ENCODE measurements at regions not wholly inside any gene's neighbourhood (a gene's known extent, or its start where the extent isn't known, plus 50 kb on each side); places are given as distances from the start of the nearest gene placed in this dataset.
A peak's percentile ranks its signal among the peaks of the same experiment; 100 is the strongest.
"Not testable (repeated sequence)": the region's sequence is repeated elsewhere in the genome, so short reads cannot be mapped to it uniquely, and the experiment has no call there.

DNA sequence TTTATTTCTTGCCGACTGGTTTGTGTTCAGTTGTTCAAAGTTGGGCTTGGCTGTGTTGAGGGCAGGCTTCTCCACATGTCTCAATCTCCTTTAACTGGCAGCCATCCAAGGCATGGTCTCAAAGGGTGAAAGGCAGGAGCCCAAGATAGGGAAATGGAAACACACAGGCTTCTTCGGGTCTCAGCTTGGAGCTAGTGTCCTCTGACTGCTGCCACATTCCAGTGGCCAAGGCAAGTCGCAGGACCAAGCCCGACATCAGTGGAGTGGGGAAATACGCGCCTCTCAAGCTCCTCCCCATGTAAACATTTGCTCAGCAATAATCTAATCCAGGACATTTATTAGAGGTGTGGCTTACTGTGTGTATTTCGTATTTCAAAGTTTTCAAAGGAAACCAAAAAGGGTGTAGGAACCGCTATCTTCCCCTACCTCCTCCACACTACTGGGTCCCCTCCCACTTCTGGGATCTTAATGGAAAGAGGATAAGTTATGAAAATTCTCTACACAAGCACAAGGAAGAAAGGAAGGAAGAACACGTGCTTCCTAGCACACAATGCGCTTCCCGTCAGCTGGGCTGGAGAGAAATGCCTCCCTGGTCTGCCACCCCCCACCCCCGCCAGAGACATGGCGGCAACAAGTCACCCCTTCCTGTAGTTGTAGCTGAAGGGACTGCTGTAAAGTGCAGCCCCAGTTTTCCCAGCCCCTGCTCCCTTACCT is 181.7 kb downstream of the FAM43A start:
- no peak for DNase-seq

DNA sequence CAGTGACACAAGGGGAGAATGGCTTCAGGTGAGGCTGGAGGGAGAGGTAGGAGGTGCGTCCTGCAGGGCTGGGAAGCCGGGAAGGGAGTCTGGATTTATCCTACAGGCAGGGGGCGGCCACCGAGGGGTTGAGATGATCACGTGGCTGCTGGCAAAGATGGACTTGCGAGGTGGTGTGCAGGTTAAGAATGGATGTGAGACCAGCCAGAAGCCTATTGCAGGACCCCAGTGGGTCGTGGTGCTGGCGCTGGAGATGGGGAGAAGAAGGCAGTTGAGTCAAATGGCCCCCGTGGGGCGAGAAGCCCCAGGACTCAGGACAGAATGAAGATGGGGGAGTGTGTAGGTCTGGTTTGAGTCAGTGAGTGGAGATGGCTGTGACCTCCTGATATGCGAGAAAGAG is 183.1 kb downstream of the FAM43A start:
- no peak for DNase-seq

DNA sequence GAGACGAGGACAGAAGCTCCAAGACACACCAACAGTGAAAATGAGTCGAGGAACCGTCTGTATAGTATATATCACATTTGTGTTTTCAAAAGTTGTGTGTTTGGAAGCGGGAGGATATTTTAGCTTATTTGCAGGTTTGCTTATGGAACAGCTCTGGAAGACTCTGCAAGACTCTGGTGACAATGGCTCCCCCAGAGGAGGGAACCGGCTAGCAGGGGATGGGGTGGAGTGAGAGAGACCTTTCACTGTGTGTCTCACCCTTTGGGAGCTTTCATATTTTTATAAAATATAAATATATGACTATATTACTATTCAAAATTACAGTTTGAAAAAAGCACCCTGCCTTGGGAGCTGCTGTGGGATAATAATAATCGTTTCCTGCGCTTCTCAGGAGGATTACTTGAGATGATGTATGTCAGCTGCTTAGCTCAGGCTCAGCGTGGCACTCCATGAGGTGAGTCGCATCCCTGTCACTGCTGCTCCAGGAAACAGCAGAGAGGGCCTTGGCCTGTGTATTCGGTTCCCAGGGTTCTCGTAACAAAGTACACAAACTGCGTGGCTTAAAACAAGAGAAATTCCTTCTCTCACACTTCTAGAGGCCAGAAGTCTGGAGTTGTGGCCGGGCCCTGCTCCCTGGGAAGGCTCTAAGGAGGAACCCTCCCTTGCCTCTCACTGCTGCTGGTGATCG is 183.9 kb downstream of the FAM43A start:
- no peak for DNase-seq

DNA sequence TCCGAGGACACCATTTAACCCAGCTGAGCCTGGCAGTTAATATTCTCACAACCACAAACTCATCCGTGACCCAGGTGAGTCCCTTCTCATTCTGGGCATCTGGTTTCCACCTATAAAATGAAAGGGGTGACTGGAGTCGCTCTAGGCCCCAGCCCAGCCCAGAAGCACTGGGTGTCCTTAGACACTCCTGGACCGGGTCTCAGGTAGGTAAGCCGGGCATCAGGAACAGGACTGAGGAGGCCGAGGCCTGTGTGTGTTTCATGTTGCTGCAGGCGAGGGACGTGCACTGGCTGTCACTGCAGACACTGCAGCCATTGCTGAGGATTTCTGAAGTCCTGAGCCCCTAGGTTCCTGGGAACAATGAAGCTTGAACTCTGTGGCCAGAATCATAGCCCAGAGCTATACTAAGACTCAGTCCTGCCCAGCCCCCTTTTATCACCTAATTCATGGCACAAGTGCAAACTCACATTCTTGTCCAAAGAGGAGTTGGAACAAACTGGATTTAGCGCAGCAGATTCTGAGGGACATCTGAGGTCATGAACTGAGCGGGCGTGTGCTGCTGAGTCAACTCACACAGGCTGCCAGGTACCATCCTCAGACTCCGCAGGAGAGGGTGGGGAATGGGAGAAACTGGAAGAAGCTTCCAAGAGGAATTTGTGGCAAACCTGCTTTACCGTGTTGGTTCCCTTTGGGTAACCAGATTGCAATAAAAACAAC is 184.9 kb downstream of the FAM43A start:
- no peak for DNase-seq

DNA sequence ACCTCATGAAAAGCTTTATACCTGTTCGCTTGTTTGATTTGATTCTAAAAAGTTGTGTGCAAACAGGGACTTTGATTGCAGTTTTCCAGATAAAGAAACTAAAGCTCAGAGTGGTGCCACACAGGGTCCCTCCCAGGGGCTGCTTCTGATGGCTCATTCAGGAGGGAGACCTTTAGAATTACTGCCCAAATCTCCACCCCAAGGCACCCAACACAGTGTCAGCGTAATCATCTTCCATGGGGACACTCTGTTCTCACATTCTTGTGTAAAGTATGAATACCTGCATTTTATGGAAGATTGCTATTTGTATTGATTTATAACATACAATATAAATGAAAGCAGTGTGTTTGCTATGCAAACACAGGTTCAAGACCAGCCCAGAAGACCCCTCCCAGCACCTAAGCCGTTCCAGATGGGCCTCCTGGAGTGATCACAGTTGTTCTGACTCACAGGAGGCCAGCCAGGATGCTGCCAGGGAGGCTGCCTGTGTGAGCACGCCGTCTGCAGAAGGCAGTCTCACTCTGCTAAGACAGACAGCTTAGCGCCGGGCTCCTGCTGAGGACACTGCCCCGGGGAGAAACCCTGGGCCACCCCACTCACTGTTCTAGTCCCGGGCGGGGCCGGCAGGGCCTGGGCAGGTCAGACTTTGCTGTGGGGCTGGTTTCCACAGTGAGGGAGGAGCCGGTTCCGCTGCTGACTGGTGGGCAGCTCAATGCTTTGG is 185.6 kb downstream of the FAM43A start:
- peak; percentile 37 for DNase-seq

DNA sequence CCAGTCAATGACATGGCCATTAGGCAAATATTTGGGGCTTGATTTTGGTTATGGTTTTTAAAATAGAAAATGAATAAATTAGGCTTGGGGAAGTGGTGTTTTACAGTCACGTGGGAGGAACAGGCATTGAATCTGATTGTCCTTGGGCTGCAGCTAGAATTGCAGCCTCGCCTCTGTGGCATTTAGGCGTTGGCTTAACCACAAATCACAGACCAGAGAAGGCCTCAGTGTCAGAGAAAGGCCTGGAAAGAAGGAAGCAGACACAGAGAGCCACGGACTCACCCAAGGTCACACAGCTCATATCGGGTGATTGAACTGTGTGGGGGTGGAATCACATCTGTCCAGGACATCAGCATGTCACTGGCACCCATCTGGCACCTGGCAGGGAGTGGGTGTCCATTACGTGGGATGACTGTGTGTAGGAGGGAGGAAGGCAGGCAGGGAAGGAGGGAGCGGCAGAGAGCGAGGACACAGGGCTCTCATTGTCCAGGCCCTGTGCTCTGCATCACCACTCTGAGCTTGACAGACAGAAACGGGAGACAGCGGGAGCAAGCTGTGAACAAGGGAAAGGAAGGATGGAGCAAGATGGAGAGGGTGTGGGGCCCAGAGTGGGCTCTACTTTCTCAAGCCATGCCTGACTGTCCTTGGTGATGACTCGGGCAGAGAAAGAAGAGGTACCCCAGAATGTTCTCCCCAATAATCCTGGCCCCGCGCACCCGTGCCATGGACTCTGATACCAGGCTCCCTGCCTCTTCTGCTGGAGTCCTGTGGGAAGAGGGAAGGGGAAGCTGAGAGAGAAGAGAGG is 186.4 kb downstream of the FAM43A start:
- DNase-seq, result no peak

DNA sequence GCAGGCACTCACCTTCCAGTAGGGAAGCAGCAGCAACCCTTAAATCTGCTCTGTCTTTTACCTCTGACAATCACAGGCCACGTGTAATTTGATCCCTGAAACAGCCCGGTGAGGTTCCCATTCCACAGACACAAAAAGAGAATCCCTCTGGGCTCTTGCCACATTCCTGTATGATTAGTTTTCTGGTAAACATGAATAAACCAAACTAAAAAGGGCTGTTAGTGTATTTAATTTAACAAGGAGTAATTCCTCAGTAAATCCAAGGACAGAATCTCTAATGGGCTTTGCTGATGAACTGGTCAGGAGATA is 186.9 kb downstream of the FAM43A start:
- DNase-seq, result no peak

DNA sequence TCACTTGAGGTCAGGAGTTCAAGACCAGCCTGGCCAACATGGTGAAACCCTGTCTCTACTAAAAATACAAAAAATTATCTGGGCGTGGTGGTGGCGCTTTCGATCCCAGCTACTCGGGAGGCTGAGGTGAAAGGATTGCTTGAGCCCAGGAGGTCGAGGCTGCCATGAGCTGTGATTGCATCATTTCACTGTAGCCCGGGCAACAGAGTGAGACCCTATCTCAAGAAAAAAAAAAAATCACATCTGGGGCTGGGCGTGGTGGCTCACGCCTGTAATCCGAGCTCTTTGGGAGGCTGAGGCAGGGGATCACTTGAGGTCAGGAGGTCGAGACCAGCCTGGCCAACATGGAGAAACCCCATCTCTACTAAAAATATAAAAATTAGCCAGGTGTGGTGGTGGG is 187.8 kb downstream of the FAM43A start:
- not testable (repeated sequence) for DNase-seq

DNA sequence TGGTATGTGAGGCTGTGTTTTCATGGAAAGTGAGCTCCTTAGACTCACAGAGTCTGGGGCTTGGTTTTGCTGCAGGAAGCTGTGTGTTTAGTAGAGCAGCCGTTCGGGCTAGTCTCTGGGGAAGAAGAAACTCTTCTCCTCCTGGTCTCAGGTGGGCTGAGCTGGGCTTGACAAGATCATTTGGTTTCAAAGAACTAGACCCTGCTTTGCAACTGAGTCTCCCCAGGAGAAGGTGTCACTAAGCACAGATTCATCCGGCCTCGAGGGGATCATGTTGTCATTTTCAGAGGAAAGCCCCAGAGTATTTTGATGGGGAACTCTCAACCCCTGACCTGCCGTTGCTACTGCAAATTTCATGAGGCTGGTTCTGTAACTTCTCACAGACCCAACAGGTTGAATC is 188.5 kb downstream of the FAM43A start:
- no peak for DNase-seq

DNA sequence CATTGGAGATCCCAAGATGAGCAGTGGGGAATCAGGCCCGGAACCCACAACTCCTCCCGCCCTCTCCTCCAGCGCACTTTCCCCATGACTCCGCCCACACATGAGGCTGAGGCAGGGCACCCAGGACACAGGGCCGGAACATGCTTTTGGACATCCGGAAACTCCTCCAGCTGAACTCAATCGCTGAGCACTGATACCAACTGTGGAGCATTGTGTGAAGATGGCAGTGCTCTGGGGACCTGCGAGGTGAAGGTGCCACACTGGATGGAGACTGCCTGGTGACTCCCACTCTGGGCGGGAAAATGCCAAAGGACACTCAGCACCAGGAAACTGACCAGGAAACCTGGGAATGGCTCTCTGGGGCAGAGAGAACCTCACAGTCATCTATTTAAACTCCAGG is 189.1 kb downstream of the FAM43A start:
- DNase-seq, result no peak

DNA sequence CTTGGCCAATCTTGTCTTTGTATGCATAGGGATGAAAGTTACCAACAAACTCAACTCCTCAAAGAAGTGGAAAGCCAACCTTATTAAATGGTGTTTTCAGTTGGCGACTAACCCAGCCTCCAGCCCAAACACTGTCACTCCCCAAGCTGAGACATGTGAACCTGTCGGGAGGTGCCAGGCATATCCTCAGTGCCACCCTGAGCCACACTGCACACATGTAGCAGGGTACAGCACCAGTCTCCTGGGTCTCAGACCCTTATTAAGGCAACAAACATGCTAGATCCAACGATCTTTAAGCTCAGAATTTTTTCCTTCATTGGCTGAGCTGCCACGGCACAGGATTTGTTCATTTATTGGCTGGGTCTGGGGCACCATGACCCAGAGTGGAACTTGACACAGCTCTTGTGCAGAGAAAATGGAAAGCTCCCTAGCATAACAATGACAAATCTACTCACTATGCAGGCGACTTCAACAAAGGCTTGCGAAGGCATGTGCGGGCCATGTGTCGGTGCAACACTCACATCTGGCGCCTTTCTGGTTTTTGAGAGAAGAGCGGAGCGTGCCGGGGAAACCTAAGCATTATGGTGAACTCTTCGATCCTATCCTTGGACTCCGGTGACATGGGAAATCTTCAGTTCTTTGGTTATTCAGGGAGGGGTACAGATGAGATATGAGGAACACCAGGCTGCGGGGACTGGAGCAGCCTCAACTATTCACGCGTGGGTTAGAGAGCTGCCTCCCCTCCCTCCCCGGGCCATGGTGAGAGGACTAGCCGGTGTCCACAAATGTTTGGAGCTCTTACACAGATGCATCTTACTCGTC is 190.1 kb downstream of the FAM43A start:
- DNase-seq, result peak; percentile 32

DNA sequence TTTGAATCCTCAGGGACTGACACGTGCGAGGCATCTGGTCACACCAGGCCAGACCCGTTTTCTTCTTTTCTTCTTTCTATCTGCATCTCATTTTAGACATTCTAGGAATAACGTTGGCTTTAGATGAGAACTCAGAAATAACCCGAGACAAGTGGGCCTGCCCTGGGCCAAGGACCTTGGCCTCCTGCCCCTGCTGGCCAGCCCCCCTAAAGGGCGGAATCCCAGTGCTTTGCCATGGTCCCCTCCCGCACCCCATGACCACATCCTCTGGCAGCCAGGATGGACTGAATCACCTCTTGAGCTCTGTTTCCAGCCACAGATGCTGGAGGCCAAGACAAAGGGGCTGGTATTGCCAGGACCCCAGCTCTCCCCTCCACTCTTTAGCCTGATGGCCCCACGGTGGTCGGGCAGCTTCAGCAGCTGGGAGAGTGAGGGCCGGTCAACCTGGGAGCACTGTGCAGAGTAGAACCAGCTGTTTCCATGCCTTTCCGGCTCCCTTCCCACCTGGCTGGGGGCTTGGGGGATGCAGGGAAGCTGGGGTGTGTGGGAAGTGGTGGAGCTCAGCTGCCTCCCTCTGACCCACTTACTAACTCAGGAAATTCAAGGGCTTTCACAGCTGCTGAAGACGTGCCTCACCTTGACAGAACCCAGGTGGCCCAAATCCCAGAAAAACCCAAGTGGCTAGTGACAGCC is 190.9 kb downstream of the FAM43A start:
- DNase-seq, result no peak

DNA sequence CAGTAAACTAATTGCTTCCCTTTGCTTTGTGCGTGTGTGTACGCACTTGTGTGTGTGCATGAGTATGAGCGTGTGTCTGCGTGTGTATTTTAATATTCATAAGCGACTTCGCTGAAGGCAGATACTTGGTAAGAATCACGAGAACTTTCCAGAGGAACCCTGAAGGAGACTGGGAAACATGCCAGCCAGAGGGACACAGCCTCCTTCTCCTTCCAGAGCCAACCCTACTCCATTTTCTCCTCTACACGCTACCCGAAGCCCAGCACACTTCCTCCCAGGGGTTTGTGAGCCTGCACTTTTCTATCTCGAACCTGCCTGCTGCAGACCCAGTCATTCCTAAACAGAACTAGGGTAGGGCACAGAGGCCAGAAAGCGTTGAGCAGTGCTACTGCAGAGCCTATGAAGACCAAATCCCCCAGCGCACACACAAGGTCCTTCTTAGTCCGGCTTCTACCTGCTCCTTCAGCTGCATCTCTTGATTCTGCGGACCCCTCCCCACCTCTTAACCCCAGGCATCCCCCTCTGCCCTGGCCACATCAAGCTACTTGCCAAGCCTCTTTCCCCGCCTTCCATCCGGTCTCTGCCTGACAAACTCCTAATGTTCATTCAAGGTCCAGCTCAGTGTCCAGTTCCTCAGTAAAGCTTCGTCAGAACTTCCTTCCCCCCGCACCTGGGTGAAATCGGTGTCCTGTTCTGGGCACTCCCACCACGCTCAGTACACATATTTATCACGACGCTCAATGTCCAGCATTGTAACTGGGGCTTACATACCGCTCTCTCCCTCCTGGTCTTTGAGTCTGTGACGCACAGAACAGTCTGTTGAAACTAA is 191.8 kb downstream of the FAM43A start:
- DNase-seq, result peak; percentile 31

DNA sequence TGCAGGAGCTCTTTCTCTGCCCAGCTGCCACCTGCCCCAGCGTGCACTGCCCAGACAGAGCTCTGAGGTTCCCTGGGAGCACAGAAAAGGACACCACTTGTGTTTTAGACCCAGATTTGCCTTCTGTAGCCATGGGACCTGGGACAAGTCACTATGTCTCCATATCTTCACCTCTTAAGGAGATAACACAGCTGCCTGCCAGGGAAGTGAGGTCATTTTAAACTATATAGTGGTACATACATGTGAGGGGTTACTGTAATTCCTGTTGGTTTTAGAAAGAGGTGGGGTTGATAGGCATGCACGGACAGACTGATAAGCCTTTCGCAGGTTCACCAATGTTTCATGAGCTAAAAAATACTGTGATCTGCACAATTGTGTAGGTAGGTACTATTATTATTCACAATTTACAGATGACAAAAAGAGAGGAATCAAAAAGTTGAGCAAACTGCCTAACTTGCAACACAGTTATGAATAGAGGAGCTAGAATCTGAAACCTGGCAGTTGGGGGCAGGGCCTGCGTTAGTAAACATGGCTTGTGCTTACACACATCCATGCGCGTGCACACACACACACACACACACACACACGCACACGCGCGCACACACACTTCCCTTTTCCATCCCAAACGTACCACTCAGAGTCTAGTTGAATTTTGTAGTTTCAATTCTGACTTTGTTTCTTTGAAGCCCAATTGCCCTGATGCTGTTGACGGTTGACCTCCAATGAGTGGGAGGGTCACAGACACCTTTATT is 193.6 kb downstream of the FAM43A start:
- no peak for DNase-seq

DNA sequence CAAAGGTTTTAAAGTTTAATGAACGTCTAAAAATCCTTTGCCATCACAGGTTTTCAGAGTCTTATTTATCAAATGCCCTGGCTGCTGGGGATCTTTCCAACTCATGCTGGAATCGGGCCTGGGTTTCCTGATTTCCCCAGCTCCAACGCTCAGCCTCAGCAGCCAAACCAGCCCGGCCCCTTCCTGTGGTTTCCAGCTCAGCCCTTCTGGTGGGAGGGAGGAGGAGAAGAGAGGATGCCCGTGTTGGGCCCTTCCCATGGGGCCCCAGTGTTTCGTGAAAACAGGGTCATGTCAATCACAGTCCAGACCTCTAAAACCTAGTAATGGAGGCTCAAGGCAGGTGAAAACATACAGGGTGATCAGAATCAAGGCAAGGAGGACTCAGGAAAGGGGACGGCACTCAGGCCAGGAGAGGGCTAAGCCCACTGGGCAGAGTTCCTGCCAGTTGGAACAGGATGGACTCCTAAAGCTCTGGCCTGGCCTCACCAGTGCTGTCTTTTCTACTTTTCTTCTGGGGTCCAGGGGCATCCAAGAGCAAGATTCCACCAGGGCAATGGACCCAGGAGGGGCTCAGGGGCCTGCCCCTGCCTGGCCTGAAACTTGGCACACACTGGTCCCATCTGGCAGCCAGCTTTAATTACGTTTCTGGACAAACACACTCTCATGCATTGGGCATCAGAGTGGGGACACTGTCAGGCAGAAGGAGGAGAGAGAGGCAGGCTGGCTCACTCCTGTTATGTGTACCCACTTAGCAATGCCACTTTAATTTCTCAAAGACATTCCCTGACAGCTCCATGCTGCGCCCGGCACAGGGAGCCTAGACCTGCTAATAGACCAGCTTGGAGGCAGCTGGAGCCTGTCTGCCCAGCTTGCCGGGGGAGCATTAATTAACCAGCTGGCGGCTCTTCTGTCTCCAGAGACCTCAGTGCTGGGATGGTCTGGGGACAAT is 194.6 kb downstream of the FAM43A start:
- DNase-seq, result no peak

DNA sequence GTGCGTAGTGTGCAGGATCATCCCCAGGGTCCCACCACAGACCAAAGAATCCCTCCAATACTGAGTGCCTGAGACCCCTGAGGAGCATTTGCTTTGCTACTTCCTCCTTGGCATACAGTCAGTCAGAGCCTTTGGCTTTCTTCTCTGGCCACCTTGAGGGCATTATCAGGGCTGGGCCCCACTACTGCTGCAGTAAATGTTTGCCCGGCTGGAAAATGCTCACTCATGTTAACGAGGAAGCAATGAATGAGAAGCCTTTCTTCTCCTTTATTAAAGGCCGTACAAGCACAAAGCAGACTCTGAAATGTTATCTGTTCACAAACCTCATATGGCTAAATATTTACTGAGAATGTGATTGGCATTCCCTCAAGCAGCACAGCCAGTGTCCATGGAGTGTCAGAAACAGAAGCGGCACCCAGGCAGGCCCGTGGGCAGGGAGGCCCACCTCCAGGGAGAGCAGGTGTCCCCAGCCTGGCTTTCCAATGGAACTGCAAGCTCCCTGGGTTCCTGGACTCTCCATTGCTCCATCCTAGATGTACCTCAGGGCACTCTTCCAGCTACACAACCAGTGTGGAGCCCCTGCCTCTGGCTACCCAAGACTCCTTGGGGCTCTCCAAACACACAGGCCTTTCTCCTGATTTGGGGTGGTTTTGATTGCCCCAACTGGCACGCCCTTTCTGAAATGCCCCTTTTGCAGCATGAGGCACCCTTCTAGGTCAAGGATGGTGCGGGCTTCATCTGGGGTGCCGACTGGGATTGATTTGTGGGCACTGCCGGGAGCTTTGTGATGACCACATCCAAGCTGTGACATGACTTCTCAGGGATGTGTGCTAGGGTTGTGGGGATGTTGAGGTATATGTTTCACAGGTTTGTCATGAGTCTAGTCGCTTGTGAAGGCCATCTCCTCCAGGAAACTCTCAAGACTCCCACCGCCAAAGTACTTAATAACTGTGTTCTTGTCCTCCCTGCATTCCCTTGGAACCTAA is 195.6 kb downstream of the FAM43A start:
- no peak for DNase-seq
